Activated T-helper 1 cell treated with anti-CD3 and anti-CD28 coated beads, Interleukin-12 subunit alpha, Interleukin-12 subunit beta, Interleukin-2, Interleukin-4 antibody, amounts not matched to agents 30 ng/mL and 10 ng/mL and 1 ng/mL, durations not matched to agents 14 hours and 24 hours and 36 hours (primary cell): ENCODE measurements at regions not wholly inside any gene's neighbourhood (a gene's known extent, or its start where the extent isn't known, plus 50 kb on each side); places are given as distances from the start of the nearest gene placed in this dataset.

ENCODE experiments used
- DNase-seq: peaks from one replicate; pipeline ENCODE4 v3.0.0; 2021; ENCODE audit warnings: low spot score
- H3K27ac Mint-ChIP-seq: one replicate; pipeline ENCODE4 v1.8.0; 2021; ENCODE audit warnings: mild to moderate bottlenecking, mixed read lengths
- H3K27me3 Mint-ChIP-seq: one replicate; pipeline ENCODE4 v1.8.0; 2022; ENCODE audit warnings: mild to moderate bottlenecking, moderate library complexity, mixed read lengths; ENCODE audit not compliant: insufficient read depth
- H3K36me3 Mint-ChIP-seq: one replicate; pipeline ENCODE4 v1.8.0; 2021; ENCODE audit warnings: low read depth, mixed read lengths
- H3K4me1 Mint-ChIP-seq: one replicate; pipeline ENCODE4 v1.8.0; 2021; ENCODE audit warnings: low read depth, mixed read lengths
- H3K4me3 Mint-ChIP-seq: one replicate; pipeline ENCODE4 v1.8.0; 2021; ENCODE audit warnings: mild to moderate bottlenecking, moderate library complexity, mixed read lengths
- H3K9me3 Mint-ChIP-seq: one replicate; pipeline ENCODE4 v1.8.0; 2021; ENCODE audit warnings: mixed read lengths
- intact Hi-C: fragments of 100-400 bp; cut with micrococcal nuclease; formaldehyde crosslinking; loops from one replicate; pipeline ENCODE4 v1.15.1; 2024

GRCh38 chr1:164905869-164906268, 346.9 kb downstream of the PBX1 start:
- no peaks in the 10 kb centered on the region for H3K36me3 Mint-ChIP-seq
- H3K27ac Mint-ChIP-seq = no peak overlapping the region
- peaks cover 2% of the 10 kb centered on the region for H3K27me3 Mint-ChIP-seq
- DNase-seq = no peak
- no peak overlapping the region for H3K4me3 Mint-ChIP-seq
- no peaks in the 10 kb centered on the region for H3K9me3 Mint-ChIP-seq
- H3K4me1 Mint-ChIP-seq = no peaks in the 10 kb centered on the region
- intact Hi-C loops = no loop called here

- H3K9me3 Mint-ChIP-seq = no peaks in the 10 kb centered on the region
- H3K27me3 Mint-ChIP-seq = peaks cover 2% of the 10 kb centered on the region
- no peak for DNase-seq
- H3K4me1 Mint-ChIP-seq = no peaks in the 10 kb centered on the region
- intact Hi-C loops = no loop called here
- H3K36me3 Mint-ChIP-seq = no peaks in the 10 kb centered on the region
- H3K4me3 Mint-ChIP-seq = no peak overlapping the region
- H3K27ac Mint-ChIP-seq = no peak overlapping the region
Observed at GRCh38 chr1:164902491-164902890, 343.5 kb downstream of the PBX1 start.
